Endothelial cell of umbilical vein (primary cell): ENCODE measurements at regions not wholly inside any gene's neighbourhood (a gene's known extent, or its start where the extent isn't known, plus 50 kb on each side); places are given as distances from the start of the nearest gene placed in this dataset.

Source experiments
- BruUV-seq: library from RNA; stranded (reverse); fragments of 400-500 nt; replicated peaks from 2 replicates; lab custom pipeline; 2021; lab: Mats Ljungman, UMichigan
- CTCF ChIA-PET: fragments of 300-600, 350-600 bp; sonication (Branson Sonifier 250); formaldehyde crosslinking; loops from one replicate; lab custom pipeline; 2021; ENCODE audit warnings: antibody characterized with exemption, inconsistent platforms; lab: Charles Lee
- POLR2A ChIA-PET: fragments of 300-600, 350-600 bp; sonication (Branson Sonifier 250); formaldehyde crosslinking; loops from one replicate; lab custom pipeline; 2021; ENCODE audit warnings: antibody characterized with exemption, inconsistent platforms; lab: Charles Lee
- DNase-seq: peaks from one replicate; pipeline ENCODE4 v3.0.0-alpha.2; 2011; ENCODE audit warnings: low read depth, low spot score
- FAIRE-seq: peaks from 2 replicates; lab custom pipeline; 2011; peaks lifted over from hg19 to GRCh38; lab: Jason Lieb, UNC
- H2AFZ ChIP-seq: 2 replicates; pipeline ENCODE4 v1.6.0; 2012; ENCODE audit warnings: low read depth, low read length, control low read depth, inconsistent platforms
- H3K27ac ChIP-seq: 2 replicates; pipeline ENCODE4 v1.5.1; 2011; ENCODE audit warnings: low read depth, mild to moderate bottlenecking, control low read depth, low read length, moderate library complexity; ENCODE audit not compliant: insufficient read depth
- H3K27me3 ChIP-seq, 2 experiments: 2 replicates each; pipeline versions ENCODE4 v1.6.0 to v1.6.1; 2011; ENCODE audit warnings: low read length in 2 of 2, mixed read lengths in 1 of 2; ENCODE audit not compliant: control insufficient read depth in 2 of 2, insufficient read depth in 2 of 2
- H3K36me3 ChIP-seq, 2 experiments: 2 replicates in 1 of 2; 3 replicates in 1 of 2; pipeline ENCODE4 v1.5.1; 2011; ENCODE audit warnings: low read length in 2 of 2, mild to moderate bottlenecking in 1 of 2, moderate library complexity in 1 of 2; ENCODE audit not compliant: control insufficient read depth in 2 of 2, insufficient read depth in 2 of 2; ENCODE audit errors: extremely low read depth in 1 of 2
- H3K4me1 ChIP-seq: 3 replicates; pipeline ENCODE4 v1.5.1; 2011; ENCODE audit warnings: mild to moderate bottlenecking, low read length; ENCODE audit not compliant: control insufficient read depth, insufficient read depth; ENCODE audit errors: extremely low read depth
- H3K4me2 ChIP-seq: 2 replicates; pipeline ENCODE4 v1.6.1; 2011; ENCODE audit warnings: low read length, control low read depth, mixed read lengths; ENCODE audit not compliant: insufficient read depth
- H3K4me3 ChIP-seq, 3 experiments: fragments of 200-600 bp in 1 of 3; sonication (generic), shearing (Covaris generic) in 1 of 3; replicated peaks in 1 of 3; 2 replicates each; pipeline ENCODE4 v1.5.1; 2011 to 2016; ENCODE audit warnings: control low read depth in 3 of 3, low read length in 3 of 3, mild to moderate bottlenecking in 2 of 3, inconsistent platforms in 1 of 3, low read depth in 1 of 3, moderate library complexity in 1 of 3; ENCODE audit not compliant: insufficient read depth in 1 of 3
- H3K79me2 ChIP-seq: 2 replicates; pipeline ENCODE4 v1.6.0; 2012; ENCODE audit warnings: low read length, inconsistent platforms; ENCODE audit not compliant: control insufficient read depth, insufficient read depth
- H3K9ac ChIP-seq: replicated peaks from 2 replicates; pipeline ENCODE3; 2011; ENCODE audit warnings: low read length, control low read depth; ENCODE audit not compliant: insufficient read depth; ENCODE audit errors: extremely low read depth
- H3K9me1 ChIP-seq: replicated peaks from 3 replicates; pipeline ENCODE4 v1.6.0; 2011; ENCODE audit warnings: mild to moderate bottlenecking, low read length; ENCODE audit not compliant: control insufficient read depth, insufficient read depth; ENCODE audit errors: extremely low read depth
- H3K9me3 ChIP-seq: replicated peaks from 2 replicates; pipeline ENCODE4 v1.5.1; 2012; ENCODE audit warnings: low read length, inconsistent platforms; ENCODE audit not compliant: control insufficient read depth, insufficient read depth
- H4K20me1 ChIP-seq: replicated peaks from 2 replicates; pipeline ENCODE3; 2011; ENCODE audit warnings: mild to moderate bottlenecking, low read length; ENCODE audit not compliant: control insufficient read depth, insufficient read depth; ENCODE audit errors: extremely low read depth
- EZH2 ChIP-seq: IDR thresholded peaks from 2 replicates; pipeline ENCODE4 v1.6.1; 2012; ENCODE audit warnings: borderline replicate concordance, low read depth, mild to moderate bottlenecking, moderate library complexity, low read length, inconsistent platforms; ENCODE audit not compliant: severe bottlenecking
- FOS ChIP-seq: IDR thresholded peaks from 2 replicates; pipeline ENCODE4 v1.6.1; 2011; ENCODE audit warnings: mild to moderate bottlenecking, low read length, moderate library complexity, borderline replicate concordance; ENCODE audit not compliant: insufficient read depth
- GATA2 ChIP-seq: IDR thresholded peaks from 2 replicates; pipeline ENCODE4 v1.7.0; 2011; ENCODE audit warnings: low read depth, mild to moderate bottlenecking, moderate library complexity, mixed read lengths, low read length; ENCODE audit not compliant: insufficient read length, insufficient read depth
- JUN ChIP-seq: IDR thresholded peaks from 2 replicates; pipeline ENCODE4 v1.6.1; 2011; ENCODE audit warnings: borderline replicate concordance, low read depth; ENCODE audit not compliant: insufficient read length, insufficient read depth
- MYC ChIP-seq: IDR thresholded peaks from one replicate; pipeline ENCODE4 v1.6.1; 2011; ENCODE audit warnings: mild to moderate bottlenecking, low read depth, low read length
- POLR2A ChIP-seq: IDR thresholded peaks from 2 replicates; pipeline ENCODE4 v1.6.1; 2012; ENCODE audit warnings: low read depth, mild to moderate bottlenecking, control low read depth, low read length
- POLR2AphosphoS5 ChIP-seq: IDR thresholded peaks from 2 replicates; pipeline ENCODE4 v1.6.1; 2012; ENCODE audit warnings: low read depth, mild to moderate bottlenecking, control low read depth, low read length, moderate library complexity; ENCODE audit not compliant: insufficient read depth
- dilution Hi-C: fragments of 300-500 bp; cut with MboI; formaldehyde crosslinking; loops from one replicate; pipeline ENCODE4 v1.15.0; 2019; ENCODE audit warnings: low sequenced_read_pairs; ENCODE audit not compliant: extremely low pct_ligation_motif_present
- intact Hi-C: fragments of 100-400 bp; cut with micrococcal nuclease; formaldehyde crosslinking; loops from one replicate; pipeline ENCODE4 v1.10.0; 2022
- TF ChIP-seq, protein P1 (sequence below): IDR thresholded peaks from 2 replicates; pipeline ENCODE4 v1.6.1; 2011; ENCODE audit not compliant: insufficient read depth, insufficient read length
- TF ChIP-seq, protein P2 (sequence below), 2 donors: IDR thresholded peaks; 1 replicate in 1 of 2; 2 replicates in 1 of 2; pipeline ENCODE4 v1.5.1; 2011; ENCODE audit warnings: low read length in 2 of 2, mild to moderate bottlenecking in 2 of 2, moderate library complexity in 2 of 2, control low read depth in 1 of 2, inconsistent platforms in 1 of 2, low read depth in 1 of 2; ENCODE audit not compliant: insufficient read depth in 1 of 2; ENCODE audit errors: extremely low read depth in 1 of 2

DNA sequence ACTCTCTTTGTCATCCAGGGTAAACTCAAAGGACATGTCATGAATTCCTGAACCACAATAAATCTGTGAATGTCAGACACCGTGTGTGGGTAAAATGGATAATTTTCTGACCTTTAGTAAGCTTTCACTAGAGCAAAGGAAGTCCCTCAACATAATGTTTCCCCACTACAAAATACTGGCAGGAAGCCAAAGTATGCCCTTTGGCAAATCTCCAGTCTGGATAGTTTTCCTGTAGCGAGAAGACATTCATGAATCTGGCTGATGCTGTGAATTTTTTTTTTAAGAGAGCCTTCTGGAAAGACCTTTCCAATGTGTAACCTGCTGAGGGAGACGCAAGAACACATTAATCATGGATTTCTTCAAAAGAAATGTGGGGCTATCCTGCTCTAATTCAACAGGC lies 389.6 kb upstream of the DDHD1 start:
- Histone ChIP-seq H3K27ac (peak overlapping the region; percentile 30), H3K9me1 (no peaks in the 10 kb centered on the region), H3K4me3 (no peak overlapping the region), H3K4me2 (peak overlapping the region; percentile 60), H2AFZ (no peak overlapping the region), H3K9me3 (no peaks in the 10 kb centered on the region), H3K36me3 (no peaks in the 10 kb centered on the region), H4K20me1 (no peaks in the 10 kb centered on the region), H3K27me3 (no peaks in the 10 kb centered on the region), H3K4me1 (peaks cover 43% of the 10 kb centered on the region), H3K9ac (peak overlapping the region; percentile 39), H3K79me2 (no peaks in the 10 kb centered on the region)
- dilution Hi-C loops (loop anchor here (25.0 kb wide), 1 partner anchor 795 kb away; no protein-coding TSS in a partner anchor), intact Hi-C loops (loop anchor here (1.0 to 2.0 kb wide), 6 partner anchors 116 to 566 kb away; partner anchors contain the start of gene BMP4)
- POLR2A ChIA-PET: no interaction called here
- CTCF ChIA-PET: interaction anchor here (1.0 to 1.7 kb wide), 9 partner anchors 338 to 805 kb away, joined by 3 to 9 read pairs (median 5); partner anchors contain the start of gene BMP4
- DNase-seq (peak; percentile 99), FAIRE-seq (peak; percentile 87)
- no TSS peak for BruUV-seq
- TF ChIP-seq POLR2AphosphoS5: peak; percentile 74
- TF ChIP-seq, protein P1, sequence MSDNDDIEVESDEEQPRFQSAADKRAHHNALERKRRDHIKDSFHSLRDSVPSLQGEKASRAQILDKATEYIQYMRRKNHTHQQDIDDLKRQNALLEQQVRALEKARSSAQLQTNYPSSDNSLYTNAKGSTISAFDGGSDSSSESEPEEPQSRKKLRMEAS: no peak
- peak; percentile 58 for TF ChIP-seq GATA2
- TF ChIP-seq MYC: no peak
- TF ChIP-seq, protein P2, sequence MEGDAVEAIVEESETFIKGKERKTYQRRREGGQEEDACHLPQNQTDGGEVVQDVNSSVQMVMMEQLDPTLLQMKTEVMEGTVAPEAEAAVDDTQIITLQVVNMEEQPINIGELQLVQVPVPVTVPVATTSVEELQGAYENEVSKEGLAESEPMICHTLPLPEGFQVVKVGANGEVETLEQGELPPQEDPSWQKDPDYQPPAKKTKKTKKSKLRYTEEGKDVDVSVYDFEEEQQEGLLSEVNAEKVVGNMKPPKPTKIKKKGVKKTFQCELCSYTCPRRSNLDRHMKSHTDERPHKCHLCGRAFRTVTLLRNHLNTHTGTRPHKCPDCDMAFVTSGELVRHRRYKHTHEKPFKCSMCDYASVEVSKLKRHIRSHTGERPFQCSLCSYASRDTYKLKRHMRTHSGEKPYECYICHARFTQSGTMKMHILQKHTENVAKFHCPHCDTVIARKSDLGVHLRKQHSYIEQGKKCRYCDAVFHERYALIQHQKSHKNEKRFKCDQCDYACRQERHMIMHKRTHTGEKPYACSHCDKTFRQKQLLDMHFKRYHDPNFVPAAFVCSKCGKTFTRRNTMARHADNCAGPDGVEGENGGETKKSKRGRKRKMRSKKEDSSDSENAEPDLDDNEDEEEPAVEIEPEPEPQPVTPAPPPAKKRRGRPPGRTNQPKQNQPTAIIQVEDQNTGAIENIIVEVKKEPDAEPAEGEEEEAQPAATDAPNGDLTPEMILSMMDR (IDR thresholded peaks at IDR 0.05; ENCODE audit: extremely low read depth in 1 of 2, insufficient read depth in 1 of 2, low read depth in 1 of 2, low read length in 2 of 2): no peak
- peak; percentile 45 for TF ChIP-seq POLR2A
- TF ChIP-seq EZH2: no peak
- TF ChIP-seq JUN: peak; percentile 36
- peak; percentile 47 for TF ChIP-seq FOS
